ENCODE measurements at regions not wholly inside any gene's neighbourhood (a gene's known extent, or its start where the extent isn't known, plus 50 kb on each side); places are given as distances from the start of the nearest gene placed in this dataset.

DNA sequence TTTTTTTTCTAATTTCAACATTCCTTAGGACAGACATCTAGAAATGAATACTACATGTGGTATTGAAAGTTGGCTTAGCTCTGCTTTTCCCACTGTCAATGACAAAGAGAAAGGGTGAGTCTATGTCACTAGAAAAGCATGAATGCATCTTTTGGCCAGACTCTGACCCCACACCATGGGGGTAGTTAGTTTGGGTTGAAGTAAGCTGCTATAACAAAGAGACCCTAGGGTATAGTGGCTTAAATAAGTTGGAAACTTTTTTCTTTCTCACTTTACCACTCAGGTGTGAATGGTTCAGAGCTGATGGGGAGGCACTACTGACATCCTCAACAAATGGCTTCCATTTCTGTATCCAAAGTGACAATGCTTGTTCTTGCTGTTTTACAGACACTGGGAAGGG lies 161.5 kb downstream of the DLEU7 start:
- Mint-ChIP-seq H3K4me1 (peaks cover 24 to 47% of the 10 kb centered on the region in 2 donors), H3K4me3 (no peak overlapping the region), H3K36me3 (no peaks in the 10 kb centered on the region), H3K27ac (no peak overlapping the region), H3K27me3 (no peaks in the 10 kb centered on the region), H3K9me3 (peaks cover 0 to 2% of the 10 kb centered on the region in 2 donors)
- DNase-seq (no peak), ATAC-seq (replicated peaks) (no peak)

DNA sequence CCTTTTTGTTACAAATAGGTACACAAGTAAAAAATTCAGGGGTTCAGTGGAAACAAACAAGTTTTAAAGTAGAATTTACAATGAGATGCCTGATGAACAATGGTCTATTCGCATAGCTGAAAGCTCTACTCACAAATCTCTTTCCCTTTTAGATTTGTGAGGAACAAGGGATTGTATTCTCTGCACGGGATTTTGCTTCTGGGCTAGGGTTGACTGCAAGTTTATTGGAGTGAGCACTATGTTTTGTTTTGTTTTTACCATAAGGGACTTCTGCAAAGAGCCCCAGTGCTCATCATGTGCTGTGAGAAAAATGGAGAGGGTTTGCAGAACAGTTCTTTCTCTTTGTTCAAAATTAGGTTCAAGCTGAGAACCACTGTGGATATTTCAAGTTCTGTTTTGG lies 160.5 kb downstream of the DLEU7 start:
- no peak for ATAC-seq (replicated peaks)
- Mint-ChIP-seq H3K9me3 (peaks cover 0 to 2% of the 10 kb centered on the region in 2 donors), H3K36me3 (no peaks in the 10 kb centered on the region), H3K27ac (no peak overlapping the region), H3K27me3 (no peaks in the 10 kb centered on the region), H3K4me1 (peaks cover 22 to 37% of the 10 kb centered on the region in 2 donors), H3K4me3 (no peak overlapping the region)
- DNase-seq = no peak

DNA sequence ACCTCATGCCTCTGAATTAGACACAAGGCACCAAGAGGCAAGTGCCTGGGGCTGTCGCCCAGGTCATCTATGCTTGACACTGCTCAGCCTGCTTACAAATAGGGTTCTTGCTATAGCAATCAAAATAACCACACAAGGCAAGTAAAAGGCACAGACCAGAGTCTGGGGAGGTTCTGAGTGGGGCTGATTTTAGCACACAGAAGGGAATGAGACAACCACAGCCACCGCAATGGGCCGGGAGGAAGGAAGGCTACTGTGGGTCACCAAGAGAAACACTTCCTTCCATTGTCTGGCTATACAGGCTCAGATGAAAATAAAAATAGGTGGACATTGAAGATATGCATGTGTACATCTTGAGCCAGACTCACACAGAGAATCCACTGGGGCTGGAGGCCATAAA lies 159.1 kb downstream of the DLEU7 start:
- Mint-ChIP-seq H3K36me3 (no peaks in the 10 kb centered on the region), H3K4me3 (peak overlapping the region in 1 of 2 donors; percentile 11), H3K27ac (peak overlapping the region; percentile 37), H3K4me1 (peaks cover 22 to 37% of the 10 kb centered on the region in 2 donors), H3K27me3 (no peaks in the 10 kb centered on the region), H3K9me3 (peaks cover 0 to 2% of the 10 kb centered on the region in 2 donors)
- DNase-seq = no peak
- peak; percentile 18 to 38 for ATAC-seq (replicated peaks)

DNA sequence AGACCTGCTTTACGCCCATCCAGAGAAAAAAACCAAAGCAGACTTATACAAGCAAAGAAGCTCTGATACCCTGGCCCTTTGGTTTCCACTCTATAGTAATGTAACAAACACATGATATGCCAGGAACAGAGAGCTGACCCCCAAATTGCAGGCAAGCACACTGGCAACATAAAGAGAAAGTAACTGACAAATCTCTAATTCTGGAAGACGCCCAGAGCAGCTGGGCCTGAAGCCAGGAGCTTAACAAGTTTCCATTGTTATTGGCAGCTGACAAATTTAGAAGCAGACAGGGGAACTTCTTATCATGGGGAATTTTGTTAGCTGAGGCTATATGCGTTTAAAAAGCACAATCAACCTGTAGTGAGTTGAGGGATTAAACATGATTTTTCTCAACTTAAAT lies 158.0 kb downstream of the DLEU7 start:
- H3K27me3 Mint-ChIP-seq = no peaks in the 10 kb centered on the region
- DNase-seq (no peak), ATAC-seq (replicated peaks) (peak in 1 of 2 donors; percentile 43)
- peaks cover 0 to 2% of the 10 kb centered on the region in 2 donors for H3K9me3 Mint-ChIP-seq
- H3K36me3 Mint-ChIP-seq = no peaks in the 10 kb centered on the region
- H3K4me3 Mint-ChIP-seq = peak overlapping the region in 1 of 2 donors; percentile 25
- no peak overlapping the region for H3K27ac Mint-ChIP-seq
- peaks cover 22 to 37% of the 10 kb centered on the region in 2 donors for H3K4me1 Mint-ChIP-seq

DNA sequence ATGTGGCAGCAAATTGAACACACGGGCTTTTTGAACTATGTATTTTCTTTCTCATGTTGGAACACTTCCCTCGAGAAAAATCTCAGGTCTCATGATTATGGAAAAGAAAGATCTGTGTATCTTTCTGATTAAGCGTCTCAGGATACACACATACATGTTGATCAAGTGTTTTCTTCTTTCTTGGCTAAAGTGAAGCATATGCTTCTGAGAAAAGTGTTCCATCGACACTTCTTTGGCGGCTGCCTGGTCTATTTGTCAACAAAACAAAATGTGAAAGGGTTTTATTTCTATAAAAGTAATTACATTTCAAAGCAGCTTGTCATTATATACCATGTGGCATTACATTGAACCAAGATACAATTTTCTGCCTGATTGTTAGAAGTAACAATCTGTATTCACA lies 157.5 kb downstream of the DLEU7 start:
- no peak overlapping the region for H3K4me3 Mint-ChIP-seq
- ATAC-seq (replicated peaks) (no peak), DNase-seq (no peak)
- no peak overlapping the region for H3K27ac Mint-ChIP-seq
- H3K27me3 Mint-ChIP-seq = no peaks in the 10 kb centered on the region
- peaks cover 0 to 2% of the 10 kb centered on the region in 2 donors for H3K9me3 Mint-ChIP-seq
- H3K4me1 Mint-ChIP-seq = peaks cover 22 to 37% of the 10 kb centered on the region in 2 donors
- no peaks in the 10 kb centered on the region for H3K36me3 Mint-ChIP-seq

DNA sequence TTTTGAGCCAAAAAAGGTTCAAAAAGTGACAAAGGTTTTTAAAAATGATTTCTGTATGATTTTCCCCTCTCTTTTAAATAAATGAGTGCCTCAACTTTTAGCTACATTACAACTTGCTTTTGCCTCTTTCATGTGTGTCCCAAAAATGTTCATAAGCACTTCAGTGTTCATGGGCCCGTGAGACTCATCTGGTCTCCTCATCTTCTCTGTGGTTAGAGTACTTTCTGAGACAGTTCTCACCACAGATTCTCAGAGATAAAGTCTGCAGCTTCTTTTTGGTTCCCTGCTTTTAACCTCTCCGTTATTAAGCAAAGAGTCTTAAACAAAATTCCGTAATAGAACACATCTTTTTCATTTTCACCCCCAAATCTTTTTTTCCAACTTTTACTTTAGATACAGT lies 156.9 kb downstream of the DLEU7 start:
- Mint-ChIP-seq H3K9me3 (peaks cover 0 to 2% of the 10 kb centered on the region in 2 donors), H3K27me3 (no peaks in the 10 kb centered on the region), H3K36me3 (no peaks in the 10 kb centered on the region), H3K4me1 (peaks cover 22 to 41% of the 10 kb centered on the region in 2 donors), H3K27ac (no peak overlapping the region), H3K4me3 (no peak overlapping the region)
- ATAC-seq (replicated peaks) (no peak), DNase-seq (no peak)

DNA sequence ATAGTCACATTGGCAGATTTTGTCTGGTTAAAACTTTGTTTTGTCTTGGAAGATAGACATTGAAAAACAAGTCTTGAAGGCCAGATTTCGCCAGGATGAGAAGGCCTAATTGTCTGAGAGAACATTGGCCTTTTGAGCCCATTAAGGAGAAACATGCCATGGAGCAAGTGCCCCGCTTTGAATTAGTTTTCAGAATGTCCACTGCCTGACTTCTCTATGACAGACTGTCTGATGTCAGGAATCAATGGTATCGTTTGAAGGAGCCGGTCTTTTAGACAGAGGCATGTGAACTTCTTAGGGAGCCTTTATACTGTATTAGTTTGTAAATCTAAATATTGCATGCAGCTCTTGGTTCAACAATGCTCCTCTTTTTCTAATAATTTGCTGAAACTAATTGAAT lies 155.9 kb downstream of the DLEU7 start:
- Mint-ChIP-seq H3K4me1 (peaks cover 22 to 42% of the 10 kb centered on the region in 2 donors), H3K27me3 (no peaks in the 10 kb centered on the region), H3K4me3 (no peak overlapping the region), H3K27ac (no peak overlapping the region), H3K36me3 (no peaks in the 10 kb centered on the region), H3K9me3 (peaks cover 0 to 2% of the 10 kb centered on the region in 2 donors)
- DNase-seq (no peak), ATAC-seq (replicated peaks) (no peak)

DNA sequence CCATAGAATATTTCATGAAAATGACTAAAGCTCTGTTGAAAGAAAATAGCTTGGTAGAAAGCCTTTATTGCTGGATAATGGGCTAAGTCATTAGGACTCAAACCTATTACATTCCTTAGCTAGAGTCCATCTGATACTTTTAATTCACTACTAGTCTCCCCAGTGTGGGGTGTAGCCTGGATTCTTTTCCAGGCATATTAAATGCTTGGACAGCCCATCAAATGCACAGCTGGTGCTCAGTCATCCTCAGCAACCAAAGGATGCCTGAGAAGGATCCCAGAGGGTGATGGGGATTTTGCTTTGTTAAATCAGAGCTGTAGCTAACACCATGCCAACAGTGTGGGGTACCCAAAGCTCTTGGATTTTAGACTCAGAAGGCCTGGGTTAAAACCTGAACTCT lies 153.5 kb downstream of the DLEU7 start:
- ATAC-seq (replicated peaks) (no peak), DNase-seq (no peak)
- Mint-ChIP-seq H3K27me3 (no peaks in the 10 kb centered on the region), H3K36me3 (no peaks in the 10 kb centered on the region), H3K4me3 (no peak overlapping the region), H3K4me1 (peaks cover 9 to 21% of the 10 kb centered on the region in 2 donors), H3K9me3 (peaks cover 0 to 2% of the 10 kb centered on the region in 2 donors), H3K27ac (no peak overlapping the region)

DNA sequence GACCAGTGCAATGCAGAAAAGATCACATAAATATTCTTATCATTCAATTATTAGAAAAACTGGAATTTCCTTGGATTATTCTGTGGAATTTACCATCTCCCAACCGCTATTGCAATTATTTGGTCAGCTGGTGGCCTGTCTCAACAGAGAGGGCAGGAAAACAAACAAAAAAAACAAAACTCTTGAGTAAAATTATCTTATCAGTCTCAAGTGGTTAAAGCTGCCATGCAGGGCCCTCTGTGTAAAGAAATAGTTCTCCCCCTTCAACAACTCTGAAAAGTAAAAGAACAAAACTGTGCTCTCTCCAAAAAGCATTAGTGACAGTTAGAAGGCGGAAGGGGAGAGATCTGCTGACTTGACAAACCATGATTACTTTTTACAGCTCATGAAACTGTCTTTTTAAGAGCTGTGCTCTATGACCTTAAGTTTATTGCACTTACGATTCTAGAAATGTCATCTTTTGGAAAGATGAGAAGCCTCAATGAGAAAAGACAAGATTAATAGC lies 152.3 kb downstream of the DLEU7 start:
- Mint-ChIP-seq H3K9me3 (peaks cover 0 to 2% of the 10 kb centered on the region in 2 donors), H3K4me3 (no peak overlapping the region), H3K36me3 (no peaks in the 10 kb centered on the region), H3K27ac (no peak overlapping the region), H3K4me1 (peaks cover 5 to 14% of the 10 kb centered on the region in 2 donors), H3K27me3 (no peaks in the 10 kb centered on the region)
- ATAC-seq (replicated peaks) (no peak), DNase-seq (no peak)

DNA sequence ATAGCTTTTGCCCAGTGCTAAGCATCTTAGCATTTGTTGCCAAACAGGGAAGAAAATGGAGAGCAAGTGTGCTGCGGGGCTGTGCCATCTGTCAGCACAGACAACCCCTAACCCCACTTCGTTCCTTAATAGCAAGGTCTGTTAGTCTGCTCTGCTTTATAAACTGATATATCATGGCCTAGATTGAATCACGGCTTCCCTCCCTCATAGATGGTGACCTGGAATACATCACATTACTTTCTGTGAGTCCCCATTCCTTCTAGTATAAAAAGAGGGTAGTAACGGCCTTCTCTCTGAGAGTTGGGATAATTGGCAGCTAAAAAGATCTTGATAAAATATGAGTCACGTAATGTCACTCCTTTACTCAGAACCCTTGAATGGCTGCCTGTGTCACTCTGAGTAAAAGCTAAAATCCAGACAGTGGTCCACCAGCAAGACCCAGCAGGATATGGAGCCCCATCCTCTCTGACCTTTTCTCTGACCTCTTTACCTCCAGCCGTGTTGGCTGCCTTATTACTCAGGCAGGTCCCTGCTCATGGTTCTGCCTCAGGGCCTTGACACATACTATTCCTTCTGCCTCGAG lies 151.7 kb downstream of the DLEU7 start:
- Mint-ChIP-seq H3K4me3 (no peak overlapping the region), H3K9me3 (peaks cover 4 to 5% of the 10 kb centered on the region in 2 donors), H3K27ac (no peak overlapping the region), H3K4me1 (peaks cover 2 to 8% of the 10 kb centered on the region in 2 donors), H3K36me3 (no peaks in the 10 kb centered on the region), H3K27me3 (no peaks in the 10 kb centered on the region)
- ATAC-seq (replicated peaks) (no peak), DNase-seq (no peak)

DNA sequence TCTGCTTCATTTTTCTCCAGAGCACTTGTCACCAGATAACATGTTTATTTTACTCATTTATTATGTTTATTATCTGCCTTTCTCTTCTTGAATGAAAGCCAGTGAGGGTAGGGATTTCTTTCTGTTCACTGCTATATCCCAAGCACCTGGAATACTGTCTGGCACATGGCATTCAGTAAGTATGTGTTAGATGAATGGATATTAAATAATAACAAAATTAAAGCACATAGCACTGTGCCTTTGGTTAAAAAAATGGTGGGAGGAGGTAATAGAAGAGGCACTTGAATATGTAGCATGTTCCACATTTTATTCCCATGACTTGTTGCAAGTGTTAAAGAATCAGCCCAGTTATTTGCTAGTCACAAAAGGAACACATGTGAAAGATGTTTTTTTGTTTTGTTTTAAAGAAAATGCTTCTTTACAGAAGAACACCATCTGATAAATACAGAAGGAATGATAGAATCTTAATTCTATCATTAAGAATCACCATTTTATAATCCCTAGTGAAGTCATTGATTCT lies 151.0 kb downstream of the DLEU7 start:
- H3K27me3 Mint-ChIP-seq = no peaks in the 10 kb centered on the region
- ATAC-seq (replicated peaks) = no peak
- no peak overlapping the region for H3K27ac Mint-ChIP-seq
- no peak for DNase-seq
- H3K4me3 Mint-ChIP-seq = no peak overlapping the region
- H3K9me3 Mint-ChIP-seq = peaks cover 4% of the 10 kb centered on the region in 2 donors
- peaks cover 0 to 5% of the 10 kb centered on the region in 2 donors for H3K4me1 Mint-ChIP-seq
- no peaks in the 10 kb centered on the region for H3K36me3 Mint-ChIP-seq

DNA sequence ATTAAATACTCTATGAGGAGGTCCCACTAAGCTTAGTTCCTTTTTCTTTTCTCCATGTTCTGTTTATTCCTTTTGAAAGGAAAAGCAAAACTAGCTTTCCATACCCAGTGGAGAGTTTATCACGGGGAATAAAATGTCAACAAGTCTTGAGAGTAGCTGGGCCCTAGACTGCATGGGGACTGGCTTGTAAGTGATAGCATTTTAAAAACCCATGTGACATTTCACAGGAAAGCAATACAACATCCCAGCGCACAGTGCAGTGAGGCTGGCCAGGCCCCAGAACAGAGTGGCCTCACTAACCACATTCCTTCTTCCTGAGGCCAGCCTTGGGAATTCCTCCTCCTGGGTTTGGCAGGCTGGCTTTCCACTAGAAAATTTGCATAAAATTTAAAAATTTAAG lies 149.8 kb downstream of the DLEU7 start:
- peaks cover 3 to 11% of the 10 kb centered on the region in 2 donors for H3K4me1 Mint-ChIP-seq
- no peak overlapping the region for H3K4me3 Mint-ChIP-seq
- H3K9me3 Mint-ChIP-seq = peaks cover 4% of the 10 kb centered on the region in 2 donors
- DNase-seq (no peak), ATAC-seq (replicated peaks) (no peak)
- H3K27ac Mint-ChIP-seq = no peak overlapping the region
- H3K27me3 Mint-ChIP-seq = no peaks in the 10 kb centered on the region
- H3K36me3 Mint-ChIP-seq = no peaks in the 10 kb centered on the region

DNA sequence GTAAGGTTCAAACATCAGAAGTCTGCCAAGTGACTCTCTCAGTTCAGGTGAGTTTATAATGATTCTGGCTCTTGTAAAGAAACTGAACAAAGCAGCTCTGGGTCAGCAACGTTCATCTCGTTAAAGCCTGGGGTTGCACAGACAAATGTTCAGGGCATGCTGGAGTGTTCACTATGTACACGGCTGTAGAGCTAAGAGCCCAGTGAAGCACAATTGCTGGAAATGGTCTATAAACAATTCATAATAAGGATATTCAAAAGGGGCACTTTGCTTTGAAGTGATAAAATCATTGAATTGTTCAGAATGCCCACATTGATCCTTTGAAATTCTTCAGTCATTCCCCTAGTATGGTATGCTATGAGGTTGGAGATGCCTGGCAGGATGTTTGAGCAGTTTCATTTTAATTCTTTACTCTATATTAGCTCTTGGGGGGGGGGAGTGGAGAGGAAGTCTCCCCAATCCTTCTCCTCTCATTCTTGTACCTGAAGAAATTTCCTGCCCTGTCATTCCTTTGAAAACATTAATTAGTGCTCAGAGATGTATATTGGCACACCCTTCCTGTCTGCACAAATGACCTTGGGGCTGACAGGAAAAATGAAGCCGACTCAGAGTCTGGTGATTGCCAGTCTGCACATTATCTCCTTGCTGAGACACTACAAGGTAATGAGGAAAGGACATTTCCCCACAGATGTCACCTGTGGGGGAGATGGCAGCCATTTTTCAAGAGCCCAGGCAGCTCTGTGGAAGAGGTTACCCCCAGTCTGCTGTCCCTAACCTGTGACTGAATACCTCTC lies 145.5 kb downstream of the DLEU7 start:
- Mint-ChIP-seq H3K27ac (no peak overlapping the region), H3K9me3 (peaks cover 4% of the 10 kb centered on the region in 2 donors), H3K27me3 (no peaks in the 10 kb centered on the region), H3K36me3 (no peaks in the 10 kb centered on the region), H3K4me3 (no peak overlapping the region), H3K4me1 (peaks cover 3 to 5% of the 10 kb centered on the region in 2 donors)
- ATAC-seq (replicated peaks) = no peak
- no peak for DNase-seq

DNA sequence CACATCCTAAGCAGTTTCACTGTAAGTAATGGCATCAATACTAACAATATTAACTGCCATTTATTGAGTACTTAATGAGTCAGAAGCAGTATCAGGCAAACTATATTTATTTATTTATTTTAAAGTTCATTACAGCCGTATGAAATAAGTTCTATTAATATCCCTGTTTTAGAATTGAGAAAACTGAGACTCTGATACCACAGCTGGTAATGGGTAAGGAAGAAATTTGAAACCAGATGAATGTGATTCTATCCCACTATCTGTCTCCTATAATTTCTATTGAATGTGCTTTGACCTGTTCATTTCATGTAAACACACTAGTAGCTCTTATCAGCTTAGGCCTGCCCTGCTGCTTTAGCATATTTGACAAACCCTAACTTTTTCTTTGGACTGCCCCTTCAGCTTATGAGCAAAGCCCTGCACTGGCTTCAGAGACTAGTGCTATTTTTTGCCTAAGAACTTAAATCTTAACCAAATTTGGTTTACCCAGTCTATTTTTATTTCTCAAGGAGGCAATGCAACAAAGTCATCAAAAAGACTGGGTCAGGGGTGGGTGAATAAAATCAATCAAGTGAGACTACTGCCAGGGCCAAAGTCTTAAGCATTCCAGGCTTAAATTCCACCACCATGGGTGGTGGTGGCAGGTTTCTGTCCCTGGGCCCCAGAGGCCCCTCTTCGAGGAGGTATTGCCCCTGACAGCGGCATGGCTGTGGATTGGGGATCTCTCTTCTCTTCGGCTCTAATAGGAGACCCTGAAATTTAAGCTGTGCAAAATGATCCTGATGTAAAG lies 143.4 kb downstream of the DLEU7 start:
- Mint-ChIP-seq H3K27me3 (no peaks in the 10 kb centered on the region), H3K9me3 (peaks cover 4% of the 10 kb centered on the region in 2 donors), H3K4me1 (peaks cover 9 to 18% of the 10 kb centered on the region in 2 donors), H3K27ac (no peak overlapping the region), H3K4me3 (no peak overlapping the region), H3K36me3 (no peaks in the 10 kb centered on the region)
- ATAC-seq (replicated peaks) (no peak), DNase-seq (no peak)
